Mononuclear cell (primary cell): ENCODE measurements at regions not wholly inside any gene's neighbourhood (a gene's known extent, or its start where the extent isn't known, plus 50 kb on each side); places are given as distances from the start of the nearest gene placed in this dataset.
"Not testable (repeated sequence)": the region's sequence is repeated elsewhere in the genome, so short reads cannot be mapped to it uniquely, and the experiment has no call there.

ENCODE experiments used
- H3K27me3 ChIP-seq: 2 replicates; pipeline ENCODE4 v1.6.0; 2011; ENCODE audit warnings: low read length, control low read depth; ENCODE audit not compliant: insufficient read depth
- H3K4me1 ChIP-seq: 2 replicates; pipeline ENCODE4 v1.5.1; 2011; ENCODE audit warnings: mild to moderate bottlenecking, low read length, control low read depth; ENCODE audit not compliant: insufficient read depth
- H3K4me3 ChIP-seq: 2 replicates; pipeline ENCODE4 v1.5.1; 2011; ENCODE audit warnings: mild to moderate bottlenecking, low read length, moderate library complexity
- H3K9me3 ChIP-seq: 2 replicates; pipeline ENCODE4 v1.5.1; 2011; ENCODE audit warnings: low read depth, mild to moderate bottlenecking, control low read depth, low read length

DNA sequence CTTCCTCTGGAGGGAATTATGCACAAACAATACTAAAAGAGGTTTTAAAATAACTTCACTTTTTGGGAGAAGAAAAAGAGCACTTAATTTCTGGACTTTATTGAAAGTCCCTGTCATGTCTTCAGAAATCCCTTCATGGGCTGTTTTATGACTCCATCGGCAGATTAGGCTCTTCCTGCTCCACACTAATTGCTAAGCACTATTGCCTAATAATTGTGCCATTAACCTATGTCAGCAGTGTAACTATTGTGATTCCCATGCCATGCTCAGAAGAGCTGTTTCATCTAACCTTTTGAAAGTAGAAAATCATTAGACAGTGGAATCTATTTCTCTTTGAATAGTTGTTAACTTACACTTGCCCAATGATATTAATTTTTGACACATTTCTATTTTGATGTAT is 489.3 kb upstream of the RUNX1 start:
- no peaks in the 10 kb centered on the region for H3K4me1 ChIP-seq
- H3K9me3 ChIP-seq = peaks cover 11% of the 10 kb centered on the region
- H3K4me3 ChIP-seq = no peak overlapping the region
- no peaks in the 10 kb centered on the region for H3K27me3 ChIP-seq

- H3K4me1 ChIP-seq = no peaks in the 10 kb centered on the region
- no peaks in the 10 kb centered on the region for H3K27me3 ChIP-seq
- H3K4me3 ChIP-seq = no peak overlapping the region
- H3K9me3 ChIP-seq = peaks cover 11% of the 10 kb centered on the region
Measured at GRCh38 chr21:35537604-35538003, 488.5 kb upstream of the RUNX1 start.

- Histone ChIP-seq H3K4me1 (peaks cover 22% of the 10 kb centered on the region), H3K27me3 (no peaks in the 10 kb centered on the region), H3K9me3 (peaks cover 11% of the 10 kb centered on the region), H3K4me3 (no peak overlapping the region)
Measured at GRCh38 chr21:35533893-35534292, 484.8 kb upstream of the RUNX1 start.

DNA sequence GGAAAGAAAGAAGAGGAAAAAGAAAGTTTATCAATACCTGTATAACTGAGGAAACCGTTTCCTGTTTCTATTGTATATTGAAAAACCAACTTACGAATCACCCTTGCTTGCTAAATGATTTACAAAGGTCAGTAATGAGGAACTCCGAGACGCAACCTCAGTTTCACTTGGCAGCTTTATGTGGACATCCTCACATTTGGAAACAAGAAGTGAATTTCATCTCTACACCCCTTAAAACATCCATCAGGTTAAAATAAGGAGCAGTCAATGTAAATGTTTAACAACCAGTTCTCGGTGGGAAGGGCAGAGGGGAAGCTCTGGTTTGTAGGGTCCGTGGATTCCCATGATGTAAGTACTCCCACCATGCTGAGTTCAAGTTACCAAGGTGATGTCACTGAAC is 481.7 kb upstream of the RUNX1 start:
- H3K27me3 ChIP-seq = no peaks in the 10 kb centered on the region
- no peak overlapping the region for H3K4me3 ChIP-seq
- H3K4me1 ChIP-seq = peaks cover 41% of the 10 kb centered on the region

DNA sequence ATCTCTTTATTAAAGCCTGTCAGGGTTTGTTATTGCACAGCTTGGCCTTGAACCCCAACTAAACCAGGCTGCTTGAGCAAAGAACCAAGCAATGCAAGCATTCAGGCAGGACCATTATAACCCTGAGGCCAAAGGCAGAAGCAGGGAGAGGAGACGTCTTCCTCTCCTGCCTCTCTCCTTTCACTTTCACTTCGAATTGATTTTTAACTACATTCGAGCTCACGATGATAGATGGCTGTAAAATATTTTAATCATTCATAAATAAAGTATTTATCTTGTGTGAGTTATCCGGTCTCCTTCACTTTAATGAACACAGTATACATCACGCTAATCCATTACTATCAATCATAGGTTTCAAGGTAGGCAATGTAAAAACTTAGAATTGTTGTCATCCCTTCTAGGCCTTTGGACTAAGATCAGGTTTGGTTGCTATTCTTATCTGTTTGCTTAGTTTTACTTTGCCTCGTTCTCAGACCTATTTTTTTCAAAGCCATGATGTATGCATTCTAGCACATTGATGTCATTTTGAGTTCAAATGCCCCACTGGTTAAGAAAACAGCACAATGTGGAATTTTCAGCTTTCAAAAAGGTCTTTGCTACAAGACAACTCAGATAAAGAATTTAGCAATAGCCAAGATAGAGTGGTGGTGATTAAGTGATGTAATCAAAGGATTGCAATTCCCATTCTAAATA is 480.2 kb upstream of the RUNX1 start:
- Histone ChIP-seq H3K4me3 (peak overlapping the region; percentile 43), H3K4me1 (peaks cover 51% of the 10 kb centered on the region), H3K27me3 (no peaks in the 10 kb centered on the region), H3K9me3 (no peaks in the 10 kb centered on the region)

More for the DNA sequence above, 481.7 kb upstream of the RUNX1 start:
- H3K9me3 ChIP-seq = peaks cover 4% of the 10 kb centered on the region

- Histone ChIP-seq H3K4me1 (peaks cover 51% of the 10 kb centered on the region), H3K27me3 (no peaks in the 10 kb centered on the region), H3K4me3 (peak overlapping the region; percentile 43), H3K9me3 (no peaks in the 10 kb centered on the region)
Measured at GRCh38 chr21:35528116-35529042, 479.3 kb upstream of the RUNX1 start.

DNA sequence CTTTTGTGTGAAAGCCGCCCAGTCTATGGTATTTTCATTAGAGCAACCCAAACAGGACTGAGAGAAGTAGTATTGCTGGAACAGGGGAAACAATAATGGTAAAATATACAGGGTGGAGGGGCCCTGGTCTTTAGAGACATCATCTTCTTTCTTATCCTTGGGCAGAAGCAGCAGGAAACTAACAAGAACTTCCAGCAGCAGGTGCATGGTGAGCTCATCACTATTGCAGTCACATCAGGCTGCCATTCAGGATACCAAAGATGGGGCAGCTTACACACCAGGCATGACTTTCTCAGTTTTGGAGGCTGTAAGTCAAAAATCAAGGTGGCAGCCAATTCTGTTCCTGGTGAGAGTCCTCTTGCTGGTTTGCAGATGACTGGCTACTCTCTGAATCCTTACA is 478.3 kb upstream of the RUNX1 start:
- Histone ChIP-seq H3K27me3 (no peaks in the 10 kb centered on the region), H3K4me3 (no peak overlapping the region), H3K9me3 (no peaks in the 10 kb centered on the region), H3K4me1 (peaks cover 51% of the 10 kb centered on the region)

DNA sequence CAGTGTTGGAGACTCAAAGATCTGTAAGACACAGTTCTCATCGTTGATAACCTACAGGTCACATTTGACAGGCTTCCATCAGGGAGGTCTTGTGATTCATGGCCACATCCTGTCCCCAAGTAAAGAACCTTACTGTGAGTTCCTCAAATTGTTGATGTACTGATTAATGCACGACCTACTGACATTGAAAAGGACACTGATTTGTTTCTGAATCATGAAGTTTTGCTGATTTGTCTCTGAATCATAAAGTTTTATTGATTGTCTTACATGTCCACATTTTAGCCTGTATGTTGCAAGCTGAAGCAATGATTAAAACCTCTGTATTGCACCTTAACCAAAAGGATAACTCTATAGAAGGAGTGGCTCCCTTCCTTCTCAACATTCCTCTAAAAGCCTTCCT is 476.3 kb upstream of the RUNX1 start:
- H3K27me3 ChIP-seq = no peaks in the 10 kb centered on the region
- peaks cover 44% of the 10 kb centered on the region for H3K4me1 ChIP-seq
- no peaks in the 10 kb centered on the region for H3K9me3 ChIP-seq
- H3K4me3 ChIP-seq = no peak overlapping the region

DNA sequence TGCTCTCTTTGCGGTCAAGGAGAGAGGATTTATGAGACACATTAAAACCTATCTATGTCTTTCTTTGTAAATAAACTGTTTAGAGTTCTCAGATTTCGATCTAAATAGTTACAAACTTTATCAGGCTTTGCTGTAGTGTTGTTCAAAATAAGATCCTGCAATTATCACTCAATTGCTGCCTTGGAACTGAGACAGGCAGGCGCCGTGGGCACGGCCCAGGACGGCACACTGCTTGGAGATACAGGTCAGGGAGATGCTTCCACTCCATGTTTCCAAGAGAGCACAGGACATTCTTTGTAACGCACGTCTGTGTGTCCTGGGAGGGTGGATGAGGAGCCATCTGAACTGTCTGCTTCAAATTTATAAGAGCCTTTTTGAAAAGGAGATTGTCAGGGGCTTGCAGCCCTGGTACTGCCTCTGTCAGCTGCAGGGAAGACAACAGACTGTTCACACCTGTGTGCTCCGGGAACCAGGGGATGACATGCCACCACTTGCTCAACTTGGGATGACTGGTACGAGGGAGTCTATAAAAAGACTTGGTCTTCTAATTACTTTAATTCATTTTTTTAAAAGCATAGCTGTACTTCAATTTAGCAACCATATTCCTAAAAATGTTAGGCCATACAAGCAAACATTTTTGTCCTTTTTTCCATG is 472.9 kb upstream of the RUNX1 start:
- H3K4me3 ChIP-seq = no peak overlapping the region
- H3K9me3 ChIP-seq = no peaks in the 10 kb centered on the region
- H3K4me1 ChIP-seq = peaks cover 13% of the 10 kb centered on the region
- no peaks in the 10 kb centered on the region for H3K27me3 ChIP-seq

GRCh38 chr21:35521293-35521692 is 472.2 kb upstream of the RUNX1 start:
- no peaks in the 10 kb centered on the region for H3K9me3 ChIP-seq
- H3K4me1 ChIP-seq = peaks cover 13% of the 10 kb centered on the region
- no peak overlapping the region for H3K4me3 ChIP-seq
- no peaks in the 10 kb centered on the region for H3K27me3 ChIP-seq

GRCh38 chr21:35520856-35521255 is 471.8 kb upstream of the RUNX1 start:
- Histone ChIP-seq H3K9me3 (no peaks in the 10 kb centered on the region), H3K4me1 (peaks cover 11% of the 10 kb centered on the region), H3K27me3 (no peaks in the 10 kb centered on the region), H3K4me3 (no peak overlapping the region)

DNA sequence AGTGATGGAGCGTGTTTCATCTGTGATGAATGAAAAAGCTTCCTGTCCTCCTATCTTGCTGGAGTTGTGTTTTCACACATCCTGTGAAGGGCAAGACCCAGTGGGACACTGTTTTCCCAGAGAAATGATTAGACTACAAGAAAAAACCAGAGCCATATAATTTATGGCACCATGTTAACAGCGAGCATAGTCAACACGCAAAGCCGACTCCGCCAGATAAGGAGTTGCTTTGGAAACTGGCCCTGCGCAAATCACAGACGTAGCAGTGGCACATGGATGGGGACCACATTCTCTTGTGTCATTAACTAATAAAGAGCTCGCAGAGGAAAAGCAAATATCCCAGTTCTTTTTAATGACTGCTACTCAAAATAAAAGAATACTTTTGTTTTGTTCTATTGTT is 471.2 kb upstream of the RUNX1 start:
- no peaks in the 10 kb centered on the region for H3K9me3 ChIP-seq
- no peak overlapping the region for H3K4me3 ChIP-seq
- H3K4me1 ChIP-seq = peaks cover 5% of the 10 kb centered on the region
- H3K27me3 ChIP-seq = no peaks in the 10 kb centered on the region

DNA sequence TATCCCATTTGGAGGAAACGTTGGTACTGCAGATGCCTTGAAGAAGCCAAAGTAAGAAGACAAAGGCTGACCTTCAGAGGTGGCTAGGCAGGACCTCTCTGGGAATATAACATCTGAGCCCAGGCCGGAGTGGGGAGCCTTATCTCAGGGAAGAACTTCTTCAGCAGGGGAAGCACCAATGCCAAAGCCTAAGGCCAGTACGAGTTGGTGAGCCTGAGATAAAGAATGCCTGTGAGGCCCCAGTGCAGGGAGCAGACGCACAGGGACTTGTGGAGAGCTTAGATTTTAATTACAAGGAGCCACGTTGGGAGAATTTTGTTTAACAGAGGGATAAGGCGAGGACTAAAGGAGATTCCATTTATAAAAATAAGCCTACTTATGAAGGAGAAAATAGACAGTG is 468.8 kb upstream of the RUNX1 start:
- no peaks in the 10 kb centered on the region for H3K4me1 ChIP-seq
- no peaks in the 10 kb centered on the region for H3K9me3 ChIP-seq

DNA sequence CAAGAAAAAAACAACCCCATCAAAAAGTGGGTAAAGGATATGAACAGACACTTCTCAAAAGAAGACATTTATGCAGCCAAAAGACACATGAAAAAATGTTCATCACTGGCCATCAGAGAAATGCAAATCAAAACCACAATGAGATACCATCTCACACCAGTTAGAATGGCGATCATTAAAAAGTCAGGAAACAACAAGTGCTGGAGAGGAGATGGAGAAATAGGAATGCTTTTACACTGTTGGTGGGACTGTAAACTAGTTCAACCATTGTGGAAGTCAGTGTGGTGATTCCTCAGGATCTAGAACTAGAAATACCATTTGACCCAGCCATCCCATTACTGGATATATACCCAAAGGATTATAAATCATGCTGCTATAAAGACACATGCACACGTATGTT is 467.2 kb upstream of the RUNX1 start:
- H3K4me1 ChIP-seq, H3K9me3 ChIP-seq, H3K4me3 ChIP-seq, H3K27me3 ChIP-seq: not testable (repeated sequence)

More for the DNA sequence above, 468.8 kb upstream of the RUNX1 start:
- Histone ChIP-seq H3K27me3 (no peaks in the 10 kb centered on the region), H3K4me3 (no peak overlapping the region)

DNA sequence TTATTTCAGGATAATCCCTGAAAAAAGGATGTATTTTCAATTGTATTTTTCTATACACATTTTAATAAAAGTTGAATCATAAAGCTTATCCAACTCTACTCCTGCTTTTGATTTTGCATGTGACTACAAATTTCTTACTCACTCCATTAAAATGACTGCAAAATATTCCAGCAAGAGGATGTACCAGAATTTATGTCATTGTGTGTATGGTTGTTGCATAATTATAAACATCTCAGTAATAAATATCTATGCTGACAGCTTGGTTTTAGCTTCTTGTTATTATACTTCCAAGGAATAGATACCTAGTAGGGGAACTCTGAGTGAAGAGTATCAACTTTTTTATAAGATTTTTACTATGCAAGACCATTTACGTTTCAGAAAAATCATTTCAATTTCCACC is 463.2 kb upstream of the RUNX1 start:
- Histone ChIP-seq H3K9me3 (no peaks in the 10 kb centered on the region), H3K27me3 (no peaks in the 10 kb centered on the region), H3K4me3 (no peak overlapping the region), H3K4me1 (peaks cover 26% of the 10 kb centered on the region)
